Lung (tissue), 11 donors: ENCODE measurements at regions not wholly inside any gene's neighbourhood (a gene's known extent, or its start where the extent isn't known, plus 50 kb on each side); places are given as distances from the start of the nearest gene placed in this dataset.

Experiments used
- ATAC-seq: fragments of 200-7000 bp; cut with Tn5 transposase; one replicate; pipeline ENCODE4 v1.9.1; 2020; ENCODE audit warnings: moderate number of reproducible peaks; ENCODE audit not compliant: insufficient read depth, low FRiP score
- DNase-seq, 3 donors: peaks; one replicate each; pipeline ENCODE4 v3.0.0-alpha.2; 2013 to 2017
- H3K27ac ChIP-seq, 2 donors: one replicate each; pipeline ENCODE4 v1.5.1; 2013; ENCODE audit warnings: mild to moderate bottlenecking in 2 of 2, moderate library complexity in 2 of 2, control low read depth in 1 of 2, inconsistent platforms in 1 of 2, low read depth in 1 of 2, low read length in 1 of 2
- H3K27me3 ChIP-seq, 3 donors: one replicate each; pipeline ENCODE4 v1.5.1; 2013; ENCODE audit warnings: low read length in 2 of 3; ENCODE audit not compliant: control insufficient read depth in 3 of 3, insufficient read depth in 3 of 3
- H3K36me3 ChIP-seq, 4 donors: one replicate each; pipeline ENCODE4 v1.5.1; 2013; ENCODE audit warnings: low read length in 4 of 4, mild to moderate bottlenecking in 1 of 4, moderate library complexity in 1 of 4; ENCODE audit not compliant: control insufficient read depth in 4 of 4, insufficient read depth in 4 of 4
- H3K4me1 ChIP-seq, 5 donors: one replicate each; pipeline ENCODE4 v1.5.1; 2013; ENCODE audit warnings: low read length in 5 of 5, mild to moderate bottlenecking in 2 of 5, moderate library complexity in 1 of 5; ENCODE audit not compliant: control insufficient read depth in 5 of 5, insufficient read depth in 5 of 5
- H3K4me3 ChIP-seq: one replicate; pipeline ENCODE4 v1.5.1; 2013; ENCODE audit warnings: mild to moderate bottlenecking, control low read depth, moderate library complexity
- H3K9ac ChIP-seq, 2 donors: one replicate each; pipeline ENCODE4 v1.5.1; 2013; ENCODE audit warnings: low read length in 2 of 2, control low read depth in 1 of 2; ENCODE audit not compliant: insufficient read depth in 1 of 2
- H3K9me3 ChIP-seq, 4 donors: one replicate each; pipeline ENCODE4 v1.5.1; 2013; ENCODE audit warnings: low read length in 3 of 4, mild to moderate bottlenecking in 1 of 4, moderate library complexity in 1 of 4; ENCODE audit not compliant: control insufficient read depth in 4 of 4, insufficient read depth in 3 of 4
- CTCF ChIP-seq: IDR thresholded peaks from 2 replicates; pipeline ENCODE4 v1.5.1; 2012; ENCODE audit warnings: mild to moderate bottlenecking; ENCODE audit errors: control extremely low read depth, extremely low read depth
- WGBS, 2 donors: extraction: QIAGEN DNeasy Blood & Tissue Kit; methylation state at CpG; one replicate each; pipeline ENCODE4 v1.1.7; 2013; 5-methylcytosine and 5-hydroxymethylcytosine counted together
- donor health status: control.
- donor health status: control.
- donor health status: Bipolar disorder and iron deficiency.
- donor health status: healthy.
- donor health status: DM: yes; HTN: yes; CAD: no.

GRCh38 chr14:39860596-39861228, 428.5 kb upstream of the FBXO33 start:
- DNase-seq: peak; percentile 13 to 47 (median 26)

GRCh38 chr14:39859314-39859713, 427.1 kb upstream of the FBXO33 start:
- DNase-seq: no peak
- no peaks in the 10 kb centered on the region for H3K36me3 ChIP-seq

More at GRCh38 chr14:39860596-39861228, 428.5 kb upstream of the FBXO33 start:
- Histone ChIP-seq H3K27ac (no peak overlapping the region), H3K27me3 (no peaks in the 10 kb centered on the region), H3K9ac (no peak overlapping the region), H3K36me3 (no peaks in the 10 kb centered on the region), H3K4me1 (no peaks in the 10 kb centered on the region), H3K9me3 (no peaks in the 10 kb centered on the region), H3K4me3 (no peak overlapping the region)
- 68 to 71% methylated on average over 8 of the region's 8 CpGs for WGBS, 2 donors
- TF ChIP-seq CTCF: no peak
- ATAC-seq: no peak

GRCh38 chr14:39857376-39858055, 425.3 kb upstream of the FBXO33 start:
- no peak for TF ChIP-seq CTCF
- Histone ChIP-seq H3K4me1 (no peaks in the 10 kb centered on the region), H3K27me3 (no peaks in the 10 kb centered on the region), H3K27ac (no peak overlapping the region), H3K4me3 (no peak overlapping the region), H3K9me3 (no peaks in the 10 kb centered on the region), H3K36me3 (no peaks in the 10 kb centered on the region), H3K9ac (no peak overlapping the region)
- ATAC-seq: no peak
- no peak for DNase-seq
- 87 to 91% methylated on average over 7 of the region's 7 CpGs for WGBS, 2 donors

More at GRCh38 chr14:39859314-39859713, 427.1 kb upstream of the FBXO33 start:
- no peaks in the 10 kb centered on the region for H3K4me1 ChIP-seq
- no peaks in the 10 kb centered on the region for H3K9me3 ChIP-seq
- H3K27me3 ChIP-seq: no peaks in the 10 kb centered on the region
- no peak for TF ChIP-seq CTCF
- no peak for ATAC-seq
- H3K4me3 ChIP-seq: no peak overlapping the region
- no peak overlapping the region for H3K27ac ChIP-seq
- H3K9ac ChIP-seq: no peak overlapping the region

- no peak overlapping the region for H3K9ac ChIP-seq
- no peaks in the 10 kb centered on the region for H3K9me3 ChIP-seq
- no peak overlapping the region for H3K4me3 ChIP-seq
- ATAC-seq (no peak), DNase-seq (no peak)
- H3K36me3 ChIP-seq: no peaks in the 10 kb centered on the region
- no peaks in the 10 kb centered on the region for H3K27me3 ChIP-seq
- no peaks in the 10 kb centered on the region for H3K4me1 ChIP-seq
- 86 to 93% methylated on average over 1 of the region's 1 CpG for WGBS, 2 donors
- H3K27ac ChIP-seq: no peak overlapping the region
- no peak for TF ChIP-seq CTCF
Observed at GRCh38 chr14:39853441-39853840, 421.2 kb upstream of the FBXO33 start.
